Keratinocyte (primary cell): ENCODE measurements at regions not wholly inside any gene's neighbourhood (a gene's known extent, or its start where the extent isn't known, plus 50 kb on each side); places are given as distances from the start of the nearest gene placed in this dataset.

Experiments
- DNase-seq: peaks from one replicate; pipeline ENCODE4 v3.0.0-alpha.2; 2011; ENCODE audit warnings: low read depth, missing footprints, low spot score
- FAIRE-seq: peaks from 2 replicates; lab custom pipeline; 2011; peaks lifted over from hg19 to GRCh38; lab: Jason Lieb, UNC
- H2AFZ ChIP-seq: 2 replicates; pipeline ENCODE4 v1.6.0; 2012; ENCODE audit warnings: low read length, control low read depth, inconsistent platforms; ENCODE audit not compliant: control insufficient read depth
- H3K27ac ChIP-seq: 2 replicates; pipeline ENCODE4 v1.5.1; 2011; ENCODE audit warnings: low read length; ENCODE audit not compliant: control insufficient read depth, insufficient read depth
- H3K27me3 ChIP-seq: 3 replicates; pipeline ENCODE4 v1.6.0; 2011; ENCODE audit warnings: low read length; ENCODE audit not compliant: control insufficient read depth, insufficient read depth; ENCODE audit errors: extremely low read depth
- H3K36me3 ChIP-seq, 2 experiments: 2 replicates in 1 of 2; 3 replicates in 1 of 2; pipeline ENCODE4 v1.5.1; 2011; ENCODE audit warnings: low read length in 2 of 2, mild to moderate bottlenecking in 1 of 2; ENCODE audit not compliant: control insufficient read depth in 2 of 2, insufficient read depth in 2 of 2; ENCODE audit errors: extremely low read depth in 1 of 2
- H3K4me1 ChIP-seq: 3 replicates; pipeline ENCODE4 v1.5.1; 2011; ENCODE audit warnings: low read length; ENCODE audit not compliant: control insufficient read depth, insufficient read depth; ENCODE audit errors: extremely low read depth
- H3K4me2 ChIP-seq: 3 replicates; pipeline ENCODE4 v1.6.0; 2011; ENCODE audit warnings: low read depth, low read length; ENCODE audit not compliant: control insufficient read depth, insufficient read depth; ENCODE audit errors: extremely low read depth
- H3K4me3 ChIP-seq, 3 experiments: fragments of 200-600 bp in 1 of 3; sonication (generic) in 1 of 3; 2 replicates in 2 of 3; 3 replicates in 1 of 3; pipeline ENCODE4 v1.5.1; 2011 to 2016; ENCODE audit warnings: low read length in 3 of 3, mild to moderate bottlenecking in 3 of 3, control low read depth in 2 of 3, inconsistent platforms in 1 of 3, low read depth in 1 of 3, mixed read lengths in 1 of 3, mixed run types in 1 of 3, moderate library complexity in 1 of 3; ENCODE audit not compliant: control insufficient read depth in 2 of 3, insufficient read depth in 2 of 3; ENCODE audit errors: extremely low read depth in 1 of 3
- H3K79me2 ChIP-seq: 2 replicates; pipeline ENCODE4 v1.6.0; 2012; ENCODE audit warnings: low read length; ENCODE audit not compliant: control insufficient read depth, insufficient read depth
- H3K9ac ChIP-seq: 3 replicates; pipeline ENCODE4 v1.6.0; 2011; ENCODE audit warnings: low read length; ENCODE audit not compliant: control insufficient read depth, insufficient read depth; ENCODE audit errors: extremely low read depth
- H3K9me1 ChIP-seq: 3 replicates; pipeline ENCODE4 v1.6.0; 2011; ENCODE audit warnings: low read length; ENCODE audit not compliant: control insufficient read depth, insufficient read depth; ENCODE audit errors: extremely low read depth
- H3K9me3 ChIP-seq: 2 replicates; pipeline ENCODE4 v1.5.1; 2012; ENCODE audit warnings: low read depth, low read length; ENCODE audit not compliant: control insufficient read depth
- H4K20me1 ChIP-seq: 3 replicates; pipeline ENCODE4 v1.6.0; 2011; ENCODE audit warnings: low read length; ENCODE audit not compliant: control insufficient read depth, insufficient read depth; ENCODE audit errors: extremely low read depth
- CTCF ChIP-seq, 3 experiments: IDR thresholded peaks in 1 of 3; conservative IDR thresholded peaks in 1 of 3; optimal IDR thresholded peaks in 1 of 3; 2 replicates in 2 of 3; 3 replicates in 1 of 3; pipeline versions ENCODE3 to v1.5.1; 2011; ENCODE audit warnings: low read length in 3 of 3, mild to moderate bottlenecking in 3 of 3, moderate library complexity in 2 of 3, control low read depth in 1 of 3, inconsistent platforms in 1 of 3; ENCODE audit not compliant: insufficient read depth in 2 of 3; ENCODE audit errors: extremely low read depth in 1 of 3
- EZH2 ChIP-seq: IDR thresholded peaks from one replicate; pipeline ENCODE4 v1.6.1; 2012; ENCODE audit warnings: inconsistent platforms, mild to moderate bottlenecking, low read length, moderate library complexity
- dilution Hi-C: fragments of 300-500 bp; cut with MboI; formaldehyde crosslinking; loops from one replicate; pipeline ENCODE4 v1.7.0; 2020; ENCODE audit warnings: low sequenced_read_pairs; ENCODE audit not compliant: extremely low pct_ligation_motif_present

GRCh38 chr11:38456371-38456770, 1858.3 kb upstream of the RAG2 start:
- dilution Hi-C loops: no loop called here
- DNase-seq (no peak), FAIRE-seq (no peak)
- no peaks in the 10 kb centered on the region for H3K27me3 ChIP-seq
- TF ChIP-seq CTCF (optimal IDR thresholded peaks at IDR 0.05 in 1 of 3, IDR thresholded peaks at IDR 0.05 in 1 of 3, conservative IDR thresholded peaks at IDR 0.05 in 1 of 3; ENCODE audit: extremely low read depth in 1 of 3, insufficient read depth in 2 of 3, low read length in 3 of 3): no peak
- no peak for TF ChIP-seq EZH2
- H3K4me2 ChIP-seq: no peak overlapping the region
- no peak overlapping the region for H2AFZ ChIP-seq
- H3K9me1 ChIP-seq: no peaks in the 10 kb centered on the region
- no peaks in the 10 kb centered on the region for H3K79me2 ChIP-seq
- H3K4me3 ChIP-seq: no peak overlapping the region
- no peaks in the 10 kb centered on the region for H3K4me1 ChIP-seq
- no peaks in the 10 kb centered on the region for H3K9me3 ChIP-seq
- no peaks in the 10 kb centered on the region for H3K36me3 ChIP-seq
- no peak overlapping the region for H3K9ac ChIP-seq
- H4K20me1 ChIP-seq: no peaks in the 10 kb centered on the region
- no peak overlapping the region for H3K27ac ChIP-seq

- Histone ChIP-seq H2AFZ (no peak overlapping the region), H3K4me3 (no peak overlapping the region), H3K9ac (no peak overlapping the region), H3K79me2 (no peaks in the 10 kb centered on the region), H3K27me3 (no peaks in the 10 kb centered on the region), H3K27ac (no peak overlapping the region), H3K9me3 (peaks cover 5% of the 10 kb centered on the region), H3K36me3 (no peaks in the 10 kb centered on the region), H3K4me2 (no peak overlapping the region), H3K9me1 (no peaks in the 10 kb centered on the region), H4K20me1 (no peaks in the 10 kb centered on the region), H3K4me1 (no peaks in the 10 kb centered on the region)
- DNase-seq (no peak), FAIRE-seq (no peak)
- TF ChIP-seq CTCF (optimal IDR thresholded peaks at IDR 0.05 in 1 of 3, IDR thresholded peaks at IDR 0.05 in 1 of 3, conservative IDR thresholded peaks at IDR 0.05 in 1 of 3; ENCODE audit: extremely low read depth in 1 of 3, insufficient read depth in 2 of 3, low read length in 3 of 3): no peak
- no peak for TF ChIP-seq EZH2
- dilution Hi-C loops: no loop called here
Measured at GRCh38 chr11:38448284-38448683, 1850.2 kb upstream of the RAG2 start.
